ENCODE measurements at regions not wholly inside any gene's neighbourhood (a gene's known extent, or its start where the extent isn't known, plus 50 kb on each side); places are given as distances from the start of the nearest gene placed in this dataset.

GRCh38 chr21:15134701-15135470 is 70.1 kb upstream of the NRIP1 start:
- FAIRE-seq (no peak), DNase-seq (ENCODE audit: insufficient read length) (no peak)
- TF ChIP-seq TAF1 (IDR thresholded peaks at IDR 0.05; ENCODE audit: borderline replicate concordance, low read depth, low read length) (no peak), POLR2AphosphoS5 (IDR thresholded peaks at IDR 0.05; ENCODE audit: low read depth, low read length) (no peak), POLR2A (IDR thresholded peaks at IDR 0.05; ENCODE audit: low read depth, low read length) (no peak)

- FAIRE-seq = no peak
- DNase-seq (ENCODE audit: insufficient read length) = no peak
- TF ChIP-seq TAF1 (IDR thresholded peaks at IDR 0.05; ENCODE audit: borderline replicate concordance, low read depth, low read length) (no peak), POLR2A (IDR thresholded peaks at IDR 0.05; ENCODE audit: low read depth, low read length) (no peak), POLR2AphosphoS5 (IDR thresholded peaks at IDR 0.05; ENCODE audit: low read depth, low read length) (no peak)
These were observed 71.2 kb upstream of the NRIP1 start for GRCh38 chr21:15135867-15136629.

GRCh38 chr21:15138490-15138889 is 73.7 kb upstream of the NRIP1 start:
- no peak for TF ChIP-seq POLR2AphosphoS5 (IDR thresholded peaks at IDR 0.05; ENCODE audit: low read depth, low read length)
- TF ChIP-seq POLR2A (IDR thresholded peaks at IDR 0.05; ENCODE audit: low read depth, low read length) = no peak
- TF ChIP-seq TAF1 (IDR thresholded peaks at IDR 0.05; ENCODE audit: borderline replicate concordance, low read depth, low read length) = no peak
- DNase-seq (ENCODE audit: insufficient read length) = no peak
- no peak for FAIRE-seq

GRCh38 chr21:15139898-15140297 is 75.1 kb upstream of the NRIP1 start:
- TF ChIP-seq POLR2AphosphoS5 (IDR thresholded peaks at IDR 0.05; ENCODE audit: low read depth, low read length) (no peak), TAF1 (IDR thresholded peaks at IDR 0.05; ENCODE audit: borderline replicate concordance, low read depth, low read length) (no peak), POLR2A (IDR thresholded peaks at IDR 0.05; ENCODE audit: low read depth, low read length) (no peak)
- FAIRE-seq (no peak), DNase-seq (ENCODE audit: insufficient read length) (no peak)

- no peak for FAIRE-seq
- DNase-seq (ENCODE audit: insufficient read length) = no peak
- TF ChIP-seq POLR2A (IDR thresholded peaks at IDR 0.05; ENCODE audit: low read depth, low read length) (no peak), TAF1 (IDR thresholded peaks at IDR 0.05; ENCODE audit: borderline replicate concordance, low read depth, low read length) (no peak), POLR2AphosphoS5 (IDR thresholded peaks at IDR 0.05; ENCODE audit: low read depth, low read length) (no peak)
These were observed 75.7 kb upstream of the NRIP1 start for GRCh38 chr21:15140321-15141019.

- FAIRE-seq (no peak), DNase-seq (ENCODE audit: insufficient read length) (no peak)
- no peak for TF ChIP-seq TAF1 (IDR thresholded peaks at IDR 0.05; ENCODE audit: borderline replicate concordance, low read depth, low read length)
- no peak for TF ChIP-seq POLR2A (IDR thresholded peaks at IDR 0.05; ENCODE audit: low read depth, low read length)
- TF ChIP-seq POLR2AphosphoS5 (IDR thresholded peaks at IDR 0.05; ENCODE audit: low read depth, low read length) = no peak
These were observed 76.6 kb upstream of the NRIP1 start for GRCh38 chr21:15141261-15141970.

GRCh38 chr21:15144026-15144425 is 79.2 kb upstream of the NRIP1 start:
- TF ChIP-seq TAF1 (IDR thresholded peaks at IDR 0.05; ENCODE audit: borderline replicate concordance, low read depth, low read length) = no peak
- no peak for TF ChIP-seq POLR2A (IDR thresholded peaks at IDR 0.05; ENCODE audit: low read depth, low read length)
- TF ChIP-seq POLR2AphosphoS5 (IDR thresholded peaks at IDR 0.05; ENCODE audit: low read depth, low read length) = no peak
- no peak for FAIRE-seq
- DNase-seq (ENCODE audit: insufficient read length) = no peak

GRCh38 chr21:15148437-15148836 is 83.6 kb upstream of the NRIP1 start:
- no peak for TF ChIP-seq TAF1 (IDR thresholded peaks at IDR 0.05; ENCODE audit: borderline replicate concordance, low read depth, low read length)
- TF ChIP-seq POLR2AphosphoS5 (IDR thresholded peaks at IDR 0.05; ENCODE audit: low read depth, low read length) = no peak
- TF ChIP-seq POLR2A (IDR thresholded peaks at IDR 0.05; ENCODE audit: low read depth, low read length) = no peak

GRCh38 chr21:15149600-15150224 is 84.9 kb upstream of the NRIP1 start:
- DNase-seq (ENCODE audit: insufficient read length) = no peak
- TF ChIP-seq POLR2AphosphoS5 (IDR thresholded peaks at IDR 0.05; ENCODE audit: low read depth, low read length) (no peak), POLR2A (IDR thresholded peaks at IDR 0.05; ENCODE audit: low read depth, low read length) (no peak), TAF1 (IDR thresholded peaks at IDR 0.05; ENCODE audit: borderline replicate concordance, low read depth, low read length) (no peak)
- no peak for FAIRE-seq

More at GRCh38 chr21:15148437-15148836, 83.6 kb upstream of the NRIP1 start:
- FAIRE-seq (no peak), DNase-seq (ENCODE audit: insufficient read length) (no peak)

GRCh38 chr21:15151385-15152103 is 86.7 kb upstream of the NRIP1 start:
- TF ChIP-seq TAF1 (IDR thresholded peaks at IDR 0.05; ENCODE audit: borderline replicate concordance, low read depth, low read length) (no peak), POLR2A (IDR thresholded peaks at IDR 0.05; ENCODE audit: low read depth, low read length) (no peak), POLR2AphosphoS5 (IDR thresholded peaks at IDR 0.05; ENCODE audit: low read depth, low read length) (no peak)
- FAIRE-seq = no peak
- DNase-seq (ENCODE audit: insufficient read length) = no peak

All from GM12892 (cell line).